Coronary artery (tissue), 2 donors: ENCODE measurements at regions not wholly inside any gene's neighbourhood (a gene's known extent, or its start where the extent isn't known, plus 50 kb on each side); places are given as distances from the start of the nearest gene placed in this dataset.

Experiments
- DNase-seq: peaks from one replicate; pipeline ENCODE4 v3.0.0-alpha.2; 2017; ENCODE audit warnings: low spot score
- H3K27ac ChIP-seq, 2 donors: fragments of 200-600 bp; sonication (generic); one replicate each; pipeline ENCODE4 v1.5.1; 2016 to 2019
- H3K4me3 ChIP-seq: fragments of 200-600 bp; sonication (generic); 2 replicates; pipeline ENCODE4 v1.5.1; 2016; ENCODE audit warnings: mild to moderate bottlenecking, moderate library complexity
- TF ChIP-seq, protein P1 (sequence below): fragments of 200-600 bp; sonication (generic); IDR thresholded peaks from one replicate; pipeline ENCODE4 v1.5.1; 2019; ENCODE audit warnings: antibody characterized with exemption

DNA sequence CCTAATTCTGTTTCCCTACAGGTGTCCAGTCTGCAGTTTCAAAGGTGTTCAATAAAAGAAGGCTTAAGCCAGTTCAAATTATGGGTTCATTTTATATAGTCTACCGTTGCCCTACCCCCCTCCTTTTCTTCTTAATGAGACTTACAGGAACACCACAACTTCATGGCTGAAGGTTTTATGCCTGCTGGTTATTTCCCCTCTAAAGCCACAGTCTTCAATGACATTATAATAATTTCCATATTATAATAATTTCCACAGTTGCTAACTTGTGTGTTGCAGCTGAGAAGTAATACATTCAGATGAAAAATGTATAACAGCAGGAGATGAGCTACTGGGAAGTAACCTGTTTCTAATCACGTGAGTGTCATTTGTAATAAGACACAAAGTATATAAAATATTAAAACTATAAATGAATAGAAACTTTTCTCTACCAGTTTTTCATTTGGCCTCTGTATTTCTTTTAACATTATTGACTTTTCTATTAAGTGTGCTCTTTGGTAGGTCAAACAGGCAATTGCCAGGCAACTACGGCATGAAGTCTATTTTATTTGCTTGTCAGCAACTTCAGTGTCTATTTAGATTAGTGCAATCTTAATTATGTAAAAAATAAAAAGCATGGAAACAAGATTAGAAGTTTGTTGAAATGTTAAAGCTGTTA lies 120.5 kb upstream of the HMHB1 start:
- TF ChIP-seq, protein P1, sequence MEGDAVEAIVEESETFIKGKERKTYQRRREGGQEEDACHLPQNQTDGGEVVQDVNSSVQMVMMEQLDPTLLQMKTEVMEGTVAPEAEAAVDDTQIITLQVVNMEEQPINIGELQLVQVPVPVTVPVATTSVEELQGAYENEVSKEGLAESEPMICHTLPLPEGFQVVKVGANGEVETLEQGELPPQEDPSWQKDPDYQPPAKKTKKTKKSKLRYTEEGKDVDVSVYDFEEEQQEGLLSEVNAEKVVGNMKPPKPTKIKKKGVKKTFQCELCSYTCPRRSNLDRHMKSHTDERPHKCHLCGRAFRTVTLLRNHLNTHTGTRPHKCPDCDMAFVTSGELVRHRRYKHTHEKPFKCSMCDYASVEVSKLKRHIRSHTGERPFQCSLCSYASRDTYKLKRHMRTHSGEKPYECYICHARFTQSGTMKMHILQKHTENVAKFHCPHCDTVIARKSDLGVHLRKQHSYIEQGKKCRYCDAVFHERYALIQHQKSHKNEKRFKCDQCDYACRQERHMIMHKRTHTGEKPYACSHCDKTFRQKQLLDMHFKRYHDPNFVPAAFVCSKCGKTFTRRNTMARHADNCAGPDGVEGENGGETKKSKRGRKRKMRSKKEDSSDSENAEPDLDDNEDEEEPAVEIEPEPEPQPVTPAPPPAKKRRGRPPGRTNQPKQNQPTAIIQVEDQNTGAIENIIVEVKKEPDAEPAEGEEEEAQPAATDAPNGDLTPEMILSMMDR: no peak
- no peak for DNase-seq
- no peak overlapping the region for H3K4me3 ChIP-seq
- no peak overlapping the region for H3K27ac ChIP-seq

DNA sequence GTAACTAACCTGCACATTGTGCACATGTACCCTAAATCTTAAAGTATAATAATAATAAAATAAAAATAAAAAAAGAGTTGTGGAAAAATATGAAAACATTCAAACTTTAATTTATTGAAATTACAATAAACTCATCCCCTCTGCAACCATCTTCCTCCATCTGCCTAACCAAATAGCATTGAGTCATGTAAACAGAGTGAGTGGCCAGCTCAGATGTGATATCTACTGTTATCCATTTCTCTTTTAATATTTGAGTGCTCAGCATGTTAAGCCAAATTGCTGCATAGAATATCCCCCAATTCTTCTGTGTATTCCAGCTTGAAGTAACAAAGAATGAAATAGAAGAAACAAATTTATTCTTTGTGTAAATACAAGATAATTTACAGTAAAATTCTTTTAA lies 124.4 kb upstream of the HMHB1 start:
- TF ChIP-seq, protein P1: no peak
- H3K4me3 ChIP-seq: no peak overlapping the region
- H3K27ac ChIP-seq: no peak overlapping the region
- DNase-seq: no peak

DNA sequence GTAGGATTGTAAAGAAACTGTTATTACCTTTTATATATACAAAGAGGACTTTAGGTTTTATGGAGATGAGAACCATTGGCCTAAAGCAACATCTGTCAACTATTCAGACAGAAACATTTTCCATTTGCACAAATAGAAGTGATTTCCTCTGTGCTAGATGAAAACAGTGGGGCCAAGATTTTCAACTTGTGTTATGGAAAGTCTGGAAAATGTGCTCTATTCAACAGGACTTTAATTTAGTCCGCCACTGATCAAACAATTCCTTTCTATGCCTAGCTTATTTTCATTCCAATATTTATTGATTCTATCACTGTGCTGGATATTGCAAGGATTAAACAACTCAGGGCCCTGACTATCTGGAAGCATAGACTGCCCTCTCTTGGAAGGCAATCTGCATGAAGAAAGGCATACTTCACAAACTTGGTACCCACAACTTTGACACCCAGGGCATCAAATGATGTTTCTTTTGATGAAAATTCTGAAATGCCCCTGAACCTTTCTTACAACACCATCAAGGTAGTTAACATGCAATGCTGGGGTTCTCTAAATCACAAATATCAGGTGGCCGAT lies 126.6 kb upstream of the HMHB1 start:
- H3K27ac ChIP-seq: no peak overlapping the region
- DNase-seq: no peak
- TF ChIP-seq, protein P1: no peak
- no peak overlapping the region for H3K4me3 ChIP-seq

DNA sequence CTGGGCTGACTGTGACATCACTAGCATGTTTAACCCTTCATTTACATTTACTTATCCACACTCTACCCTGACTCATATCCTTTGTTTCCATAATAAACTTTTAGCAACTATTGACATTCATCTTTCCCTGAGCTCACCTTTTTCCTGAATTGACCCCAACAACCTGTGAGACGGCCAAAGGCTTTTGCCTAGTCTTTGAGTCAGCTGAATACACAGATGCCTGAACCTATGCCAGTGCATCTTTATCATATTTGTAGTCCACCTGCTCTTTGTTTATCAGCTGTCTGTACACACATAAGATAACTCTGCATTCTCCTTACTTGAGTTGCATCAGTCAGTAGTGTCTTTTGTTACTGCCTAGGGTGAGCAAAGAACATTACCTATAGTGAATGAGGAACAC lies 128.5 kb upstream of the HMHB1 start:
- TF ChIP-seq, protein P1: no peak

DNA sequence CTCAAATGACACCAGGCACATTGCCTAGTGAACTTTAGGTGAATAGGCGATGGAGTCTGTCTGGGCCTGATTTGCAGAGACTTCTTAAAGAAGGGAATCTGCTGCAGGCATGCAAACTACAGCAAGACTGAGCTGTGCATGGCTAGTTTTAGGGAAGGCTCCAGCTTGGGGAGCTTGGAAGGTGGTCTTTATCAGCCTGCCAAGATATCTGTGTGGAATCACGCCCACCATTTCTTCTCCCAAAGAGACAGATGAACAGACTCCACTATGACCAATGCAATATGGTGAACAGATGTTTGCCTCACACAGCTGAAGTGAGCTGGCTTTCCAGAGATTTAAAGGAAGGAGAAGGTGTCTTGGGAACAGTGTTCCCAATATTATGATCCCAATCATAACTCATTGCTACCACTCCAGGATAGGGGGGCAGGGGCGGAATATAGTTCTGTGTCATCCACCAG lies 129.0 kb upstream of the HMHB1 start:
- TF ChIP-seq, protein P1: no peak
- Histone ChIP-seq H3K27ac (no peak overlapping the region), H3K4me3 (no peak overlapping the region)
- DNase-seq: no peak

More for the DNA sequence above, 128.5 kb upstream of the HMHB1 start:
- Histone ChIP-seq H3K4me3 (no peak overlapping the region), H3K27ac (no peak overlapping the region)
- no peak for DNase-seq

DNA sequence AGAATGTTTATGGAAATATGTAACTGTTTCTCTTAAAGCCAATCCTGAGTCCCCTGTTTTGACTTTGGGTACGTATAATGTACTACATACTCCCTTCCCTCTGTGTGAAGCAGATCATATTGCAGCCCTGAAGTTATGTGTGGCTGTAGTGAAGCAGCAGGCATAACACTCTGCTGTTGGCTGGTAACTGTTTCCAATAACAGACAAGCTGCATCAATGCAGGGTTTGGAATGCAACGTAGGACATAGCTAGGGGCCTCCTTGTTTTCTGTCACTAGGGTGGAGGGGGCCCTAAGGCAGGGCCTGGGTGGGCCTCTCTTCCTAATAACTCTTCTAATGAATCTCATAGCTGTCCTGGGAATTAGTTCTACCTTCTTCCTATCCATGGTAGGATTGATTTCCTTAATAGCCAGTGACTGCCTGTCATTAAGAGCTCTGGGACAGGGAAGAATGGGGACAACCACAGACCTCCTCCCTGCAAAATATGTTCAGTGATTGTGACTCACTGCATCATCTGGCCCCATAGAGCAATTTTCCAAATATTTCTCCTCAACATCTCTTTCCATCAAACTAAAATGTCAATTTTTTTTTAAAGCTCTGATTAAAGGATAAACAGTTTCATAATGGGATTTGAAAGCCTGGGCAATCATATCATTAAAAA lies 129.6 kb upstream of the HMHB1 start:
- no peak for DNase-seq
- Histone ChIP-seq H3K4me3 (no peak overlapping the region), H3K27ac (no peak overlapping the region)
- TF ChIP-seq, protein P1: no peak
